HG02610 (cell line): ENCODE measurements at regions not wholly inside any gene's neighbourhood (a gene's known extent, or its start where the extent isn't known, plus 50 kb on each side); places are given as distances from the start of the nearest gene placed in this dataset.

ENCODE experiments used
- ATAC-seq: cut with Tn5 transposase; IDR thresholded peaks from one replicate; pipeline ENCODE4 v1.9.1; 2021; ENCODE audit warnings: mild to moderate bottlenecking, moderate library complexity; ENCODE audit not compliant: unreplicated experiment

DNA sequence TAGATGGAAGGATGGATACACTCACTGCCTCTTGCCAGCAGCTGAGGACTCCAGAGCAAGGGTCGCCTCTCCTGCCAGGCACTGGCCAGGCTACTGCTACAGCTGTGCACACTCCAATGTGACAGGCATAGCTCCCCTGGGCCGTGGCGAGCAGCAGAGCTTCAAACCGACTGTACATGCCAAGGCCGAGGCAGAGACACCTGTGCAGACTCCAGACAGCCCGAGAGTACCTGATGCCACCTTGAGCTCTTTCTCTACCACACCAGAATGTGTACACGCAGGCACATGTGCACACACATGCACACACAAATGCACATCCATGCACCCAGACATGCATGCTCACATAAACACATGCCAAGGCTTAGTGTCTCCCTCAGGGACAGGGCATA lies 508.3 kb upstream of the MYT1L start:
- no peak for ATAC-seq

DNA sequence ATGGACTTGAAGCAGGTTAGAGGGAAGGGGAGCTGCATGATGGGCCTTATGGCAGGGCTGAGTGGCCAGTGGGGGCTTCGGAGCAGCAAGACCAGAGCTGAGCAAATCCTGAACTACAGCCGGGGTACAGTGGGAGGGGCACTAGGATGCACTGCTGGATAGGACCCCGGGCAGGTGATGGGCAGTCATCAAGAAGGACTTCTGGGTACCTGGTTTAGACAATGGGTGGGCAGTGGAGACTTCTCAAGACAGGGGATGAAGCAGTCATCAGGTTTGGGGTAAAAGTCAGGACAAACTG lies 507.4 kb upstream of the MYT1L start:
- ATAC-seq = no peak

DNA sequence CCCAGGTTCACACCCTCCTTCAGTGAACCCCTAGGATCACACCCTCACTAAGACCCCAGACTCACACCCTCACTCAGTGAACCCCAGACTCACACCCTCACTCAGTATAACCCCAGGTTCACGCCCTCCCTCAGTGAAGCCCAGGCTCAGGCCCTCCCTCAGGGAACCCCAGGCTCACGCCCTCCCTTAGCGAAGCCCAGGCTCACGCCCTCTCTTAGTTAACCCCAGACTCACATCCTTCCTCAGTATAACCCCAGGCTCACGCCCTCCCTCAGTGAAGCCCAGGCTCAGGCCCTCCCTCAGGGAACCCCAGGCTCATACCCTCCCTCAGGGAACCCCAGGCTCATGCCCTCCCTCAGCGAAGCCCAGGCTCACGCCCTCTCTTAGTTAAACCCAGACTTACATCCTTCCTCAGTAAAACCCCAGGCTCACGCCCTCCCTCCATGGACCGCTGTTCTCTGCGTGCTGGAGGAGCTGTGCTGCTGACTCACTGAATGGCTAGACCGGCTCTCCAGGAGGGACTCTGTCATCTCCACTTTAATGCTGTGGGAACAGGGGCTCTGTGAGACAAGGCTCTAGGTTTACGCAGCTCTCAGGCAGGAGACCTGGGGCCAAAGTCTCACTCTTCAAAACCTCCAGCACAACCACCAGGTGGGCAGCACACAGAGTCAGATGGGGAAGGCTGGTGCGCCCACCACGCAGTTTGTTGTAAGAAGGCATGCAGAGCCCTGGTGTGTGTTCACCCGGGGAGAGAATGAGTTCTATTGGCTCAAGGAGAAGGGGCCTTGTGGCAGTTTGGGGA lies 506.9 kb upstream of the MYT1L start:
- ATAC-seq = no peak

GRCh38 chr2:2836343-2837070 lies 505.4 kb upstream of the MYT1L start:
- ATAC-seq = no peak

DNA sequence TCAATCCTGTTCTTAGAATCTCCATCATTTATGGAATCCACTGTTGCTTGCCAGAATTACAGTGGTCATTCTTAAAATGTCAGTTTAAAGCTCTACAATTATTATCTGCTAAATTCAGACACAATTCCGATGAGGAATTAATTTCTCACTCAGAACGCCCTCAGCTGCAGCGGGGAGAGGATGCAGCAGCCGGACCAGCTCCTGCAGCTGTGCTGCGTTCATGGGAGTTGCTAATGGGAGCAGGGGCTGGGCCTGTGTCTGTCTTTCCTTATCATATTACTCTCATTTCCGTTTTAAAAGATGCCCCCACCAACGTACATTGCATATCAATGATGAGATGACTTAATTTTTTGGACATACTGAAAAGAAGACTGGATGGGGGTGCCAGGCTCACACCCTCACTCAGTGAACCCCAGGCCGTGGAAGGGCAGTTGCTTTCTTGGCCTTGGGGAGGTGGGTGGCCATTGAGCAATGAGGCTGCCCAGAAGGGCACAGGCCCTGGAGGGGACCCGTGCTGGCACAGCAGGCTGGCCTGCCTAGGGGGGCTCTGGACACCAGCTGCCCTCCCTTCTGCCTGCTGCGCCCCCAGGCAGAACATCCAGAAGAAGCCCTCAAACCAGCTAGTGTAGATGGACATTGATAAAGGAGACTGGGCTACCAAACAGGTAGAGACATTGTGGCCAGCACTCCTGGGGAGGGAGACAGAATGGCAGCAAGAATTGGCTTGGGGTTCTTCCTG lies 503.6 kb upstream of the MYT1L start:
- ATAC-seq = no peak

GRCh38 chr2:2834105-2834504 lies 503.0 kb upstream of the MYT1L start:
- no peak for ATAC-seq

- no peak for ATAC-seq
These were observed 501.6 kb upstream of the MYT1L start for GRCh38 chr2:2832657-2833056.

DNA sequence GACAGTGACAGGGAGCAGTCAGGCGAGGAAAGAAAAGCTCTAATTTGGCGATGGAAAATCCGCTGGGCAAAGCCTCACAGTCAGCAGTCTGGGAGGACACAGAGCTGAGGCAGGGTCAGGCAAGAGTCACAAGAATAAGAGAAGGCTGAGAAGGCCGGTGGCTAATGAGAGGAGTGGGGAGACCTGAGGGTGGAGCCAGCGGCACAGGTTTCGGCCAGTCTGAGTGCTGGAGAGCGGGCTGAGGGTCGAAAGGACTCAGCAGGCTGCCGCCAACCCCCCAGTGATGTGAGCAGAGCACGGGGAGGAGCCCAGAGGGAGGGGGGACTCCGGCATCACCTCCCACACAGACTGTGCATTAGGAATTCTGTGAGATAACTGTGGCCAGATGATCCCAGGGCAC lies 500.6 kb upstream of the MYT1L start:
- ATAC-seq = no peak

DNA sequence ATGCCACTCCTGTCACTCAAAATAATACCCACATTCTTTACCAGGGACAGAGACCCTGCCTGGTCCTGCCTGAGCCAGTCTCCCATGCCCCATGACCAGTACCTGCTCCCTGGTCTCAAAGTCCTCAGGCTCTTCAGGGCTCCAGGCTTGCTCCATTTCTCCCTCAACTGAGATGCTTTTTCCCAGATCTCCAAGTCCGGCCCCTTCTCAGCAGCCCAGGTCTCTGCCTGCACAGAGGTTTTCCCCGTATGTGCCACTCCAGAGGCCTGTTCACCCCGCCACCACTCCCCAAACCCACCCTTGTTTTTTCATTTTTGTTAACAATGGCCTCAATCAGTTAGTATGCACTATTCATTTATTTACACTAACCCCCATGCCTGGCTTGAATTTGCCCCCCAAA lies 499.5 kb upstream of the MYT1L start:
- ATAC-seq = no peak

DNA sequence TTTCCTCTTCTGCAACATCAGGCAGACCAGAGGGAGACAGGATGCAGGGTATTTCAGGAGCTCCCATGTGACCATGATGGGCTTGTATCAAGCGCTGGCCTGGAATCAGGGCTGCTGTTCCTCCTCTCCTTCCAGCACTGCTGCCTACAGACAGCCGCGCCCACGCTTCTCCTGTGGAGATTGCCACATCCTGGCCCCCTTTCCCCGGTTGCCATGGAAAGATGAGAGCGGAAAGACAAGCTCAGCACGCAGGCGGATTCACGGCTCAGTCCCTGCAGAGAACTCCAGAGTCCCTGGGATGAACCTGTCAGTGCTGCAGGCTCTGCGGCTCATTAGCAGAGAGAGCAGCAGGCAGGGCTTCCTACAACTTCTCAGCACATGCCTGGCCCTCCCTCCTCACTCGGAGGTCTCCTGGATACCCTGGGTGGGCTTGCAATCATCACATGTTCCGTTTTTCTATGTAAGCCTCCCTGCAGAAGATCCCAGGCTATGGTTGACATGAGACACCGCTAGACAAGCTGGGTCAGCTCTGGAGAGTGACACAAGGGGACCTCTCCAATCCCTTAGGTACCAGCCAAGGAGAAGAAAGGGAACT lies 497.8 kb upstream of the MYT1L start:
- no peak for ATAC-seq

DNA sequence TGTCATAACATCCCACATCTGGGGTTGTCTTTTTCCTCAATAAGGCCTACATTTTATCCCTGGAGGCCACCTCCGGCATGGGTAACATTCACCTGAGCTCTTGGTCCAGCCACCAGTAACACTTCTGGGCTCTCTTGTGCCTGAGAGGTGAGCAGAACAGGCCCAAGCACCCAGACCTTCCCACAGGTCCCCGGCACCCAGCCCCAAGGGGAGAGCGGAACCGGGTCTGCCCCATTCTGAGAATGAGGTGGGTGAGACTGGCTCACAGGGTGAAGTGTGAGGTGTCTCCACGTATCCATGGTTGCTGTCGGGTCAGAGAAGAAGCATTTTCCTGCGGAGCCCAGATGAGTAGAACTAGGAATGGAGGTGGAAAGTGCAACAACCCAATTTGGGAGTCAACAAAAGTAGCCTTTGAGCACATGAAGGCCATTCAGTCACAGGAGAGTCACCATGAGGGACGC lies 496.7 kb upstream of the MYT1L start:
- ATAC-seq = no peak

GRCh38 chr2:2827046-2827636 lies 496.1 kb upstream of the MYT1L start:
- ATAC-seq = no peak

GRCh38 chr2:2826621-2827020 lies 495.5 kb upstream of the MYT1L start:
- ATAC-seq = no peak

GRCh38 chr2:2826209-2826551 lies 495.1 kb upstream of the MYT1L start:
- no peak for ATAC-seq

DNA sequence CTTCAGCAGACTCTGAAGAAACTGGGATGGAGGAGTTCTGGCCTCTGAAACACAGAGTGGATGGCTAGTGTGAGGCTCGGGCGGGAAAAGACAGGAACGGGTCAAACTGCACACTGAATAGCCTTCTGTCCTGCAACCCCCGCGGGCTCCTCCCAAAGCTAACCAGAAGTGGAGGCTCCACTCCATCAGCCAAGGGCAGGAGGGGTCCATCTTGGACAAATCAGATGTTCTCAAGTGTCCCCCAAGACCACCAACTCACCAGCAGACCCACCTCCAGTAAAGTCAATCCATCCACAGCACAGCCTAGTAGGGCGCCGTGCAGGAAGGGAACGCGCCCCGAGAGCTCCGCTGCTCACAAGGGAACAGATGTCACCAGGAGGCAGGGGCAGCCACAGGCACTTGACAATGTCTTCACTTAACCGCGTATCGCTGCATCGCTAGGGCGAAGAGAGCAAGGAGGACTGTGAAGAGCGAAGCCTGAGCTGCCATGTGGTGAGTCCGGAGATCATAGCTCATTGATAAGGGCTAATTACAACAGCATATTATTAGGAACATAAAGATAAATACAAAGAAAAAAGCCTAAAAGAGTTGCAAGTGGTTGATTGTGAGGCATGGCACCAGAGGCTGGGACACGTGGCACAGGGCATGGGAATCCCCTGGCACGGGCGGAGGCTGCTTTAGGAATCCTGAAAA lies 494.6 kb upstream of the MYT1L start:
- no peak for ATAC-seq

- ATAC-seq = no peak
These were observed 494.0 kb upstream of the MYT1L start for GRCh38 chr2:2825062-2825461.

GRCh38 chr2:2824588-2824987 lies 493.5 kb upstream of the MYT1L start:
- no peak for ATAC-seq

DNA sequence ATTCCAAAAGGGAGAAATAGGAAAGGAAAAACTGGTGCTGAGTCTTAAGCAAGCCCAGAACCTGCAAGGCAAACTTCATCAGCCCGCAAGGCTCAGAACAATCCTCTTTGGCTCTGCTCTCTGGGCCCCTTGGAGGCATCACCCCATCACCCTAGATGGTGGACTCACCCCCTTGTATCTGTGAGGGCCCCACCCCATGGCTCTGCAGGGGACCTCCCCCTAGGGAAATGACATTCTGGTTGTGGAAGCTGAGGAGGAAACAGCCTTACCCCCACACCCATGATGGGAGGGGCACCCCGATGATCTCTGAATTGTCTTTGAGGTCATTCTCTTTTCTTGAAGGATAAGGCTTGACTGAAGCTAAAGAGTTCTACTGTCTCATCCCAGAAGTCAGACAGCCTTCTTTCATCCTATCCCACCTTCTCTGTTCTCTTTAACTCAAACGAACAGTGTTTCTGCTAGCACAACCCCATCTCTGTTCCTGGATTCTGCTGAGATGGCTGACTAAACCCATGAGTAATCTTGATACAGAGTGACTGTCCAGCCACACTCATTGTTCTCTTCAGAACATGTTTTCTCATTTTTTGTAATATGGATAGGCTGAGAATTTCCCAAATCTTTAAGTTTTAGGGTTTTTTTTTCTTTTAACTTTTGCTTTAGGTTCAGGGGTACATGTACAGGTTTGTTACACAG lies 492.1 kb upstream of the MYT1L start:
- peak; percentile 49 for ATAC-seq

- no peak for ATAC-seq
These were observed 491.1 kb upstream of the MYT1L start for GRCh38 chr2:2822143-2822542.

GRCh38 chr2:2812648-2813047 lies 481.6 kb upstream of the MYT1L start:
- no peak for ATAC-seq
